ENCODE measurements at regions not wholly inside any gene's neighbourhood (a gene's known extent, or its start where the extent isn't known, plus 50 kb on each side); places are given as distances from the start of the nearest gene placed in this dataset.

- TF ChIP-seq CTCF (IDR thresholded peaks at IDR 0.05), result no peak
- no peak for TF ChIP-seq POLR2A (IDR thresholded peaks at IDR 0.05)
- TF ChIP-seq POLR2AphosphoS5 (IDR thresholded peaks at IDR 0.05; ENCODE audit: insufficient read depth in 1 of 2, low read depth in 1 of 2), result no peak
These were observed 87.0 kb upstream of the BTG3 start for GRCh38 chr21:17699524-17700189.
